ENCODE measurements at regions not wholly inside any gene's neighbourhood (a gene's known extent, or its start where the extent isn't known, plus 50 kb on each side); places are given as distances from the start of the nearest gene placed in this dataset.

- no peak for TF ChIP-seq ZFX (IDR thresholded peaks at IDR 0.05)
- TF ChIP-seq CTCF (conservative IDR thresholded peaks at IDR 0.05), result no peak
Observed at GRCh38 chr5:92468295-92468694, 1085.2 kb upstream of the ARRDC3 start.
